ENCODE measurements at regions not wholly inside any gene's neighbourhood (a gene's known extent, or its start where the extent isn't known, plus 50 kb on each side); places are given as distances from the start of the nearest gene placed in this dataset.
A peak's percentile ranks its signal among the peaks of the same experiment; 100 is the strongest.

GRCh38 chr6:106829451-106829850 lies 145.1 kb downstream of the CD24 start (continued):
- no peak for TF ChIP-seq ARID3A (IDR thresholded peaks at IDR 0.05; ENCODE audit: borderline replicate concordance, low read depth, low read length)
- no peak for TF ChIP-seq IRF9 (tag; IDR thresholded peaks at IDR 0.05)
- TF ChIP-seq ZNF436 (CRISPR knock-in tag; IDR thresholded peaks at IDR 0.05), result no peak
- peak; percentile 58 for TF ChIP-seq CXXC5 (CRISPR knock-in tag; IDR thresholded peaks at IDR 0.05)
- TF ChIP-seq TRIM24 (IDR thresholded peaks at IDR 0.05), result peak; percentile 20 to 83; a peak in 3 of 4 replicates
- TF ChIP-seq DEAF1 (CRISPR knock-in tag; IDR thresholded peaks at IDR 0.05), result no peak
- TF ChIP-seq AFF1 (IDR thresholded peaks at IDR 0.05; ENCODE audit: low read depth in 1 of 2, partially characterized antibody in 2 of 2), result peak in 1 of 2 experiments; percentile 73
- peak; percentile 51 for TF ChIP-seq ZFP36 (IDR thresholded peaks at IDR 0.05; ENCODE audit: low read depth, low read length, partially characterized antibody)
- no peak for TF ChIP-seq SMAD1 (IDR thresholded peaks at IDR 0.05; ENCODE audit: low read depth, low read length, partially characterized antibody)
- TF ChIP-seq SOX6 (IDR thresholded peaks at IDR 0.05), result peak; percentile 95
- no peak for TF ChIP-seq ARNT (IDR thresholded peaks at IDR 0.05)
- no peak for TF ChIP-seq PHB (CRISPR knock-in tag; IDR thresholded peaks at IDR 0.05)
- no peak for TF ChIP-seq ELF4 (CRISPR knock-in tag; IDR thresholded peaks at IDR 0.05)
- peak; percentile 48; the same call in 1 of the 2 replicates for TF ChIP-seq ZNF592 (IDR thresholded peaks at IDR 0.05)
- 0 out of 2 replicates have a peak, but pooled peaks have one; percentile 52 for TF ChIP-seq HDGF (IDR thresholded peaks at IDR 0.05)
- TF ChIP-seq TEAD1 (CRISPR knock-in tag; IDR thresholded peaks at IDR 0.05), result peak; percentile 85 to 98; a peak in 3 of 4 replicates
- TF ChIP-seq NFE2 (IDR thresholded peaks at IDR 0.05; ENCODE audit: low read depth), result peak; percentile 1; the same call in 1 of the 2 replicates

Data from K562 (cell line).